Neural progenitor cell (in vitro differentiated cells): ENCODE measurements at regions not wholly inside any gene's neighbourhood (a gene's known extent, or its start where the extent isn't known, plus 50 kb on each side); places are given as distances from the start of the nearest gene placed in this dataset.

Experiments used
- DNase-seq: peaks from one replicate; pipeline ENCODE4 v3.0.0-alpha.2; 2016; ENCODE audit warnings: low spot score
- H2AFZ ChIP-seq: fragments of 200-600 bp; sonication (generic); replicated peaks from 2 replicates; pipeline ENCODE4 v1.6.1; 2016; ENCODE audit warnings: antibody characterized with exemption
- H3F3A ChIP-seq: fragments of 200-600 bp; sonication (generic); 2 replicates; pipeline ENCODE4 v1.6.1; 2016; ENCODE audit warnings: antibody characterized with exemption, low read depth
- H3K27ac ChIP-seq: fragments of 200-600 bp; sonication (generic); 2 replicates; pipeline ENCODE4 v1.5.1; 2016; ENCODE audit warnings: mild to moderate bottlenecking
- H3K27me3 ChIP-seq: fragments of 200-600 bp; sonication (generic); 2 replicates; pipeline ENCODE4 v1.6.1; 2016; ENCODE audit warnings: mild to moderate bottlenecking, moderate library complexity
- H3K36me3 ChIP-seq: fragments of 200-600 bp; sonication (generic); 2 replicates; pipeline ENCODE4 v1.5.1; 2016
- H3K4me1 ChIP-seq: fragments of 200-600 bp; sonication (generic); 2 replicates; pipeline ENCODE4 v1.6.1; 2016; ENCODE audit warnings: mixed run types
- H3K4me2 ChIP-seq: fragments of 200-600 bp; sonication (generic); 2 replicates; pipeline ENCODE4 v1.6.1; 2016
- H3K4me3 ChIP-seq: fragments of 200-600 bp; sonication (generic); 2 replicates; pipeline ENCODE4 v1.5.1; 2016
- H3K79me2 ChIP-seq: fragments of 200-600 bp; sonication (generic); 2 replicates; pipeline ENCODE4 v1.6.1; 2016; ENCODE audit warnings: low read depth
- H3K9ac ChIP-seq: fragments of 200-600 bp; sonication (generic); 2 replicates; pipeline ENCODE4 v1.6.1; 2016
- H3K9me3 ChIP-seq: fragments of 200-600 bp; sonication (generic); 2 replicates; pipeline ENCODE4 v1.5.1; 2016; ENCODE audit warnings: low read depth
- H4K20me1 ChIP-seq: fragments of 200-600 bp; sonication (generic); 2 replicates; pipeline ENCODE4 v1.6.1; 2016; ENCODE audit warnings: low read depth
- H3K27ac Mint-ChIP-seq: 3 replicates; pipeline ENCODE4 v1.8.0; 2021; ENCODE audit warnings: mixed read lengths
- H3K27me3 Mint-ChIP-seq: 2 replicates; pipeline ENCODE4 v1.8.0; 2022; ENCODE audit warnings: low read depth, mild to moderate bottlenecking, inconsistent platforms, moderate library complexity, mixed read lengths; ENCODE audit not compliant: insufficient read depth
- H3K36me3 Mint-ChIP-seq: 3 replicates; pipeline ENCODE4 v1.8.0; 2021; ENCODE audit warnings: mixed read lengths
- H3K4me1 Mint-ChIP-seq: 3 replicates; pipeline ENCODE4 v1.8.0; 2021; ENCODE audit warnings: mixed read lengths
- H3K4me3 Mint-ChIP-seq: 3 replicates; pipeline ENCODE4 v1.8.0; 2021; ENCODE audit warnings: mild to moderate bottlenecking, moderate library complexity, mixed read lengths
- H3K9me3 Mint-ChIP-seq: 3 replicates; pipeline ENCODE4 v1.8.0; 2020; ENCODE audit warnings: mixed read lengths
- EZH2 ChIP-seq: fragments of 200-600 bp; sonication (generic); IDR thresholded peaks from 2 replicates; pipeline ENCODE4 v1.6.1; 2017; ENCODE audit warnings: antibody characterized with exemption, mild to moderate bottlenecking, moderate library complexity
- EZH2phosphoT487 ChIP-seq: fragments of 200-600 bp; sonication (generic); IDR thresholded peaks from 2 replicates; pipeline ENCODE4 v1.6.1; 2017; ENCODE audit warnings: antibody characterized with exemption
- TF ChIP-seq, protein P1 (sequence below): fragments of 200-600 bp; sonication (generic); IDR thresholded peaks from 2 replicates; pipeline ENCODE4 v1.5.1; 2017; ENCODE audit warnings: antibody characterized with exemption, mild to moderate bottlenecking

DNA sequence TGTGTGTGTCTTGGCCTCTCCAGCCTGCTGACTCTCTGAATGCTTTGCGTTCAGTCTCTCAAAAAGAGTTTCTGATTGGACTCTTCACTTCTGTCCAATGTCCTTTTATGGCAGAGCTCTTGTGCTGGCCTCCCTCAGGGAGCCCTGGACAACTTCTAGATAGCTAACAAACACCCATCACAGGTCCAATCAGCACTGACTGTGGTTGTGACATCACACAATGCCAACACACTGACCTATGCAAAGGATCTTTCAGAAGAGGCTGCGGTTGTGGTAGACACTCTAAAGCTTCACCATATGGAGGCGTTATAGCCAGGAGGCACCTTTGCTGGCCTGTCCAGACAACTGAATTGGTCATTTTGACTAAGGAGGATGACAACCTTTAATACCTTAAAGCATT, 53.8 kb upstream of the LSM6 start:
- no peaks in the 10 kb centered on the region for H3K79me2 ChIP-seq
- no peak overlapping the region for H2AFZ ChIP-seq

DNA sequence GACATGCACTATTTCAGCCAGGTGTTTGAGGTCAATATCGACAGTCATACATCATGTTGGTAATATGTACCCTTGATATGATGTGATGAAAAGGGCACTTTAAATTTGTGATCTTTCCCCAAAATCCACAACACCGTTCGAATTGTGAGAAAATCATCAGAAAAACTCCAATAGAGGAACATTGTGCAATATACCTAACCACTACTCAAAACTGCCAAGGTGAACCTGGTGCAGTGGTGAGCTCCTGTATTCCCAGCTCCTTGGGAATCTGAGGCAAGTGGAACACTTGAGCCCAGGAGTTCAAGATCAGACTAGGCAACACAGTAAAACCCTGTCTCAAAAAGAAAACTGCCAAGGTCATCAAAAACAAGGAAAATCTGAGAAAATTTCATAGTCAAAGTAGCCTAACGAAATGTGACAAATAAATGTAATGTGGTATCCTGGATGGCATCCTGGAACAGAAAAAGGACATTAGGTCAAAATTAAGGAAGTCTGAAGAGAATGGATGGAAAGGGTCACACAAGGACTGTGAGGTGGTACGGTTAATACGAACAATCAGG, 55.6 kb upstream of the LSM6 start:
- no peaks in the 10 kb centered on the region for H3K4me1 Mint-ChIP-seq
- peaks cover 9% of the 10 kb centered on the region for H3K27me3 Mint-ChIP-seq
- TF ChIP-seq EZH2 (no peak), EZH2phosphoT487 (no peak)
- TF ChIP-seq, protein P1, sequence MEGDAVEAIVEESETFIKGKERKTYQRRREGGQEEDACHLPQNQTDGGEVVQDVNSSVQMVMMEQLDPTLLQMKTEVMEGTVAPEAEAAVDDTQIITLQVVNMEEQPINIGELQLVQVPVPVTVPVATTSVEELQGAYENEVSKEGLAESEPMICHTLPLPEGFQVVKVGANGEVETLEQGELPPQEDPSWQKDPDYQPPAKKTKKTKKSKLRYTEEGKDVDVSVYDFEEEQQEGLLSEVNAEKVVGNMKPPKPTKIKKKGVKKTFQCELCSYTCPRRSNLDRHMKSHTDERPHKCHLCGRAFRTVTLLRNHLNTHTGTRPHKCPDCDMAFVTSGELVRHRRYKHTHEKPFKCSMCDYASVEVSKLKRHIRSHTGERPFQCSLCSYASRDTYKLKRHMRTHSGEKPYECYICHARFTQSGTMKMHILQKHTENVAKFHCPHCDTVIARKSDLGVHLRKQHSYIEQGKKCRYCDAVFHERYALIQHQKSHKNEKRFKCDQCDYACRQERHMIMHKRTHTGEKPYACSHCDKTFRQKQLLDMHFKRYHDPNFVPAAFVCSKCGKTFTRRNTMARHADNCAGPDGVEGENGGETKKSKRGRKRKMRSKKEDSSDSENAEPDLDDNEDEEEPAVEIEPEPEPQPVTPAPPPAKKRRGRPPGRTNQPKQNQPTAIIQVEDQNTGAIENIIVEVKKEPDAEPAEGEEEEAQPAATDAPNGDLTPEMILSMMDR: no peak
- no peaks in the 10 kb centered on the region for H3K4me1 ChIP-seq
- H3K27me3 ChIP-seq: no peaks in the 10 kb centered on the region
- H3F3A ChIP-seq: no peaks in the 10 kb centered on the region
- no peak overlapping the region for H3K4me3 ChIP-seq
- no peak overlapping the region for H3K27ac ChIP-seq
- H3K36me3 Mint-ChIP-seq: no peaks in the 10 kb centered on the region
- no peak overlapping the region for H2AFZ ChIP-seq
- no peak overlapping the region for H3K4me3 Mint-ChIP-seq
- no peak overlapping the region for H3K4me2 ChIP-seq
- H3K27ac Mint-ChIP-seq: no peak overlapping the region
- DNase-seq: no peak
- H3K36me3 ChIP-seq: no peaks in the 10 kb centered on the region
- no peak overlapping the region for H3K9ac ChIP-seq
- H3K9me3 ChIP-seq: no peaks in the 10 kb centered on the region
- no peaks in the 10 kb centered on the region for H3K79me2 ChIP-seq
- no peaks in the 10 kb centered on the region for H4K20me1 ChIP-seq
- no peaks in the 10 kb centered on the region for H3K9me3 Mint-ChIP-seq

More for the DNA sequence above, 53.8 kb upstream of the LSM6 start:
- Mint-ChIP-seq H3K36me3 (no peaks in the 10 kb centered on the region), H3K27ac (no peak overlapping the region), H3K9me3 (no peaks in the 10 kb centered on the region), H3K4me3 (no peak overlapping the region), H3K27me3 (peaks cover 5% of the 10 kb centered on the region), H3K4me1 (no peaks in the 10 kb centered on the region)
- no peaks in the 10 kb centered on the region for H3K9me3 ChIP-seq
- H3K9ac ChIP-seq: no peak overlapping the region
- no peak overlapping the region for H3K4me3 ChIP-seq
- DNase-seq: no peak
- H3K4me2 ChIP-seq: no peak overlapping the region
- no peaks in the 10 kb centered on the region for H3K36me3 ChIP-seq
- no peaks in the 10 kb centered on the region for H4K20me1 ChIP-seq
- H3K4me1 ChIP-seq: no peaks in the 10 kb centered on the region
- TF ChIP-seq EZH2 (no peak), EZH2phosphoT487 (no peak)
- TF ChIP-seq, protein P1: no peak
- no peak overlapping the region for H3K27ac ChIP-seq
- no peaks in the 10 kb centered on the region for H3F3A ChIP-seq
- H3K27me3 ChIP-seq: no peaks in the 10 kb centered on the region

DNA sequence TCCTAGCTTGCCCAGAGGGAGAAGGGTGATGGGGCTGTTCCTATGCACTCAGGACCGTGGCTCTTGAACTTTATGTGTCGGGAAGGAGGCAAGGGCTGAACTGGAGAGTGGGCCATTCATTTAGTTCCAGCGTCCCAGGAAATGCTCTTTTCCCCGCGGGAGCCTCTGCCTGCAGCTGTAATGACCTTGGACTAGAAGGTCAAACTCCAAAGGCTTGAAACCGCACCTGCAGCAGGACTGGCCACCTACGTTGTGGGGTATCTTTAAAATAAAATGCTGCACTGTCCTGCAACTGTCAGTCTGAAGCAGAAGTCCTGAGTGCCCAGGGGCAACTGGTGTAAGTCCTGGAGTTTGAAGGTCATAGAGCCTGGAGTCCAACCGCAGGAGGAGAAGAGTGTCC, 61.5 kb upstream of the LSM6 start:
- Histone ChIP-seq H3K9ac (no peak overlapping the region), H3K36me3 (no peaks in the 10 kb centered on the region), H3K9me3 (no peaks in the 10 kb centered on the region), H3K4me2 (no peak overlapping the region), H3F3A (no peaks in the 10 kb centered on the region), H4K20me1 (no peaks in the 10 kb centered on the region), H3K27ac (no peak overlapping the region), H3K4me3 (no peak overlapping the region), H2AFZ (no peak overlapping the region), H3K4me1 (no peaks in the 10 kb centered on the region), H3K79me2 (no peaks in the 10 kb centered on the region), H3K27me3 (no peaks in the 10 kb centered on the region)
- no peak for DNase-seq
- H3K4me1 Mint-ChIP-seq: no peaks in the 10 kb centered on the region
- no peak overlapping the region for H3K4me3 Mint-ChIP-seq
- no peak overlapping the region for H3K27ac Mint-ChIP-seq
- TF ChIP-seq EZH2phosphoT487 (no peak), EZH2 (no peak)
- TF ChIP-seq, protein P1: no peak
- H3K27me3 Mint-ChIP-seq: peaks cover 9% of the 10 kb centered on the region
- H3K36me3 Mint-ChIP-seq: no peaks in the 10 kb centered on the region
- peaks cover 4% of the 10 kb centered on the region for H3K9me3 Mint-ChIP-seq
